ENCODE measurements at regions not wholly inside any gene's neighbourhood (a gene's known extent, or its start where the extent isn't known, plus 50 kb on each side); places are given as distances from the start of the nearest gene placed in this dataset.

DNA sequence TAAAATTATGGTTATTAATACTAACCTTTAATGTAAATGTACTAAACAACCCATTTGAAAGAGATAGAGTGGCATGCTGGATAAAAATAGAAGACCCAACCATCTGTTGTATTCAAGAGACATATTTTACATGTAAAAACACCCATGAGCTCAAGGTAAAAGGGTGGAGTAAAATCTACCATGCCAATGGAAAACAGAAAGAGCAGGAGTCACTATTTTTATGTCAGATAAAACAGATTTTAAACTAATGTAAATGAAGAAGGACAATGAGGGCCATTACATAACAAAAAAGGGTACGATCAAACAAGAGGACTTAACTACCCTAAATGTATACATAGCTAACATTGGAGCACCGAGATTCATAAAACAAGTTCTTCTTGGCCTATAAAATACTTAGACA, 66.3 kb downstream of the ITM2A start:
- no peak for DNase-seq (ENCODE audit: low read depth in 2 of 2)

DNA sequence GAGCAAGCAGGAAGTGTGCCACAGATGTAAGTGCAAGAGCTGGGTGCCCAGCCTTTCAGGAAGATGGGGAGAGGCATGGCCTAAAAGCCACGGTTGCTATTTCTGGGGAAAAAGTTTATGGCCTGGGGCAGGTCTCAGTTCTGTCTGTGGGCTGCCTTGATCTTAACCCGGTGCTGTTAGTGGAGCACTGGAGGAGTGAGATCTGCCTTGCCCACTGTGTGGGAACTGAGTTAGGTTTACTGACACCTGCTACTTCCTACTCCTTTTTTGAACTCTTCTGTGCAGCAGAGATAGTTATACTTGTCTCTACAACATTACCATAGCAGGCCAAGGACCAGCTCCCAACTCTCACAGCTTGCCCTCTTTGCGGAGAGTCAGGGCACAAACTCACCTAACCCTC, 76.5 kb downstream of the ITM2A start:
- DNase-seq (ENCODE audit: low read depth in 2 of 2), result no peak

DNA sequence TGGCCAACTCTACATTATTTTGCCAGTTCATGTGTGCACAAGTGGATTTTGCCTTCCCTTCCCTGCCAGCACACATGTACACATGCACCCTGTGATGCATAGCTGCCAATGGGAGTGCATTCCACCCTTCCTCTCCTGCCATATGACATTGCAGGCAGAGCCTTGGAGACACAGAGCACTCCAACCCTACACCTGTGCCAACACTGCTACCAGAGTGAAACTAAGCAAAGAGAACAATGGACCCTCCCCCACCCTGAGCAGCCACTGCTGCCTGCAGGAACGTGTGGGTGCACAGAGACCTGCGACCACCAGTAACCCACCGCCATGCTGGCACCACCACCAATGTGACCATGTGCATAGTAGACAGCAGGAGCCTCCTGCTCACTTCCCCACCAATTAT, 78.4 kb downstream of the ITM2A start:
- DNase-seq (ENCODE audit: low read depth in 2 of 2), result no peak

DNA sequence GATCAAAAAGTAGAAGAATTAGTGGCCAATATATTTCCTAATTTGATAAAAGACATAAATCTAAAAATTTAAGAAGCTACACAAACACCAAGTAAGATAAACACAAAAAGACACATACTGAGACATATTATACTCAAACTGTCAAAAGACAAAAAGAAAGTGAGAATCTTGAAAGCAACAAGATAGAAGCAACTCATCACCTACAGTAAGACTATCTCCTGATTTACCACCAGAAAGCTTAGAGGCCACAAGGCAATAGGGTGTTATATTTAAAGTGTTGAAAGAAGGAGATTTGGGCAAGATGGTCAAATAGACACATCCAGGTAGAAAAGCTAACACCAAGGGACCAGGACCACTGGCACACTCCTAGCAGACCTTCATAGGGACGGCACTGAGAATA, 79.4 kb downstream of the ITM2A start:
- no peak for DNase-seq (ENCODE audit: low read depth in 2 of 2)

DNA sequence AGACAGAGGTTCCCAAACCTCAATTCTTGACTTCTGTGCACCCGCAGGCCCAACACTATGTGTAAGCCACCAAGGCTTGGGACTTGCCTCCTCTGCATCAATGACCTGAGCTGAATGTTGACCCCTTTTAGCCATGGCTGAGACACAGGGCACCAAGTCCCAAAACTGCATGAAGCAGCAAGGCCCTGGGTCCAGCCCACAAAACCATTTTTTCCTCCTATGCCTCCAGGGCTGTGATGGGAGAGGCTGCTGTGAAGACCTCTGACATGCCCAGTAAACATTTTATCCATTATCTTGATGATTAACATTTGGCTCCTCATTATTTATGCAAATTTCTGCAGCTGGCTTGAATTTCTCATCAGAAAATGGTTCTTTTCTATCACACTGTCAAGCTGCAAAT, 85.4 kb downstream of the ITM2A start:
- no peak for DNase-seq (ENCODE audit: low read depth in 2 of 2)

DNA sequence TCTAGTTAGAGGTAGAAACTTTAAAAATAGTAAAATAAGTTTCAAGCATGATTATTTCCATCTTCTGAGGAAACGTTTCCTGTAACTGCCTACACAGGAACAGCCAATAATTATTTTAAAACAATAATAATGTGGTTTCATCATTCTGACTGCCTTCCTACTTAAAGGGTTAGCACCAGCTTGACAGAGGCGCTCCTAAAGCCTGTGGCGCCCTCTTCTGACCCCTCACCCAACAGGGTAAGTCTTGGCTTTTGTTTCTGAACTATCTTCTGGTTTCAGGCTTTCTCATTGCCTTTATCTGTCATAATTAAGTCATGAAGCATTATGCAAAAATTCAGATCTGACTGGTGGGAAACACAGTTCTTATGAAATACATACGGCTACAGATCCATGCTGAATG, 96.7 kb downstream of the ITM2A start:
- DNase-seq (ENCODE audit: low read depth in 2 of 2), result peak; percentile 29 to 41

DNA sequence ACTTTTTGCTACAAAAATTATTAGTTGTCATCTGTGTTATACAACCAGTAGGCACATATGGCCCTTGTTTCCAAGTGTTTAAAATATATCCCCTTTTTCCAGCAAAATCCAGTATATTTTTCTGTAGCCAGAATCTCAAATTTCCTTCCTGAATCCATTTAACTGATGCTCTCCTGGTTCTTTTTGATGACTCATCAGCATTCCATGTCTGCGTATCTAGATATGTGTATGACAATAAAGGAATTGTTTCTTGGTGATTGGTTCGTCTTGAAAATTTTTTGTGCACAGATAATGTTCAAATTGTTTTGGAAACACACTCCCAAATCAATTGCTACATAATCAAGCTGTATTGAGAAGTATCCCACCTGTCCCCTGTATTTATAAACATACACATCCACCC, 98.3 kb downstream of the ITM2A start:
- DNase-seq (ENCODE audit: low read depth in 2 of 2), result no peak

DNA sequence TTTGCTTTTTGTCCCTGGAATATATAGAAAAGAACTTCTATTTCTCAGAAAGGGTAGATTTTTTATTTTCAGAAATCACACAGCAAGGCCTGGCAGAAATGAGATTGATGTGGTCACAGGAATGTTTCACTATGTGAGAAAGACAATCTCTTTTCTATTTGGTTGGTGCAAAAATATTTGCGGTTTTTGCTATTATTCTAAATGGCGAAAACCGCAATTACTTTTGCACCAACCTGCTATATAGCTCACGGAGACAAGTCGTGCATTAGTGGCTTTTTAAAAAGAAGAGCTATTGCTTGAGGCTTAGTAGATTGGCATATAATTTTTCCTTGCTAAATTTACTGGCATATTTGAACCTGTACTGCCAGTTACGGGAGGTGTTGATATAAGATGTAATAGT, 100.4 kb downstream of the ITM2A start:
- no peak for DNase-seq (ENCODE audit: low read depth in 2 of 2)

DNA sequence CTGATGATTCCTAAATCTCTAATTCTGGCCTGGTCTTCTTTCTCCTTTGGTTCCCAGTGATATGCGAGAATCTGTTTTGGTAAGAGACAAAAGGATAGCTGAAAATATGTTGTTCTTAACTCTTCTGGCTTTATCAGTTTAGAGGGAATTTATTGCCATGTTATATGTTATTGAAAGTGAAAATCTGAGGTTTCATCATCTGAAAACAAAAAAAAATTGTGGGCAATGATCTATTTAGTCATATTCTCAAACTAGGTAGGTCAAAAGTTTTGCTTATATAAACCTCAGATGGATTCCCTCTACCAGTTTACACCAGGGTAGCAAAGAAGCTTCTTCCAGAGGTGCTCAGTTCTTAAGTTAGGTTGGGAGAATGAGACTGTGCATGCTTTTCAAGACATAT, 103.6 kb downstream of the ITM2A start:
- no peak for DNase-seq (ENCODE audit: low read depth in 2 of 2)

DNA sequence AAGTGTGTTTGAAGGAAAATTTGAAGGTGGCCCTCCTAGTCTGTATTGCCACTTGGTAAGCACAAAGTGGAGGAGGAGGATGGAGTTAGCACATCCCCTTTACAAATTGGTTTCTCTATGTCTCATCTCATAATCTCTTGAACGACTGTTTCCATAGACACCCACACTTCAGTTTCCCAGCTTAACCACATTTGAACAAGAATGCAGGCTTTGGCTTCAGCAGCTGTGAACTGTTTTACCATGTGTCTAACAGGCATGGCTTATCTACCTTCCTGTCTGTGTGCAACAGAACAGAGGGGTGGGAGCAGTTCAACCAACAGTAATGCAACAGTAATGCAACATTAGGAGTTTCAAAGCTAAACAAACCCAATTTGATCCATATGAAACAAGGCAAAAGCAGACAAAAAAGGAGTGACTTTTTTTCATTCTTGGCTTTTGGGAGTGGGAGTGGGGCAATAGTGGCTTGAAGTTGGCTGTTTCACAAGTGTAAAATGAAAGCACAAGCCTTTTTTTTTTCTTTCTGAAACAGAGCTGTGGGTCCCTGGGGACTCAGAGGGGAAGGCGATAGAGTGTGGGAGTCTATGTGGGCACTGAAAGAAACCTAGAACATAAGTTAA, 108.0 kb downstream of the ITM2A start:
- DNase-seq (ENCODE audit: low read depth in 2 of 2), result peak in 1 of 2 donors; percentile 20

DNA sequence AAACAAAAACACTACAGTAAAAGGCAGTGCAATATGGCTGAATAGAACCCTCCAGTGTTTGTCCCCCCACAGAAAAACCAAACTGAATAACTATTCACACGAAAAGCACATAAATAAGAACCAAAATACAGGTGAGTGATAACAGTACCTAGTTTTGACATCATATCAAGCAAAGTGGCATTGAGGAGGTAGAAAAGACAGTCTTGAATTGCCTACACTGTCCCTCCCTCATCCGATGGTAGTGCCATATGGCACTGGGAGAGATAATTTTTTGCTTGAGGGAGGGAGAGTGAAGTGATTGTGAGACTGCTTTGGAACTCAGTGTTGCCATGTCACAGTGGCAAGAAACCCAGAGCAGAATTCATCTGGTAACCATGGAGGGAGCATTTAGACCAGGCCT, 99.2 kb downstream of the GPR174 start:
- DNase-seq (ENCODE audit: low read depth in 2 of 2), result no peak

DNA sequence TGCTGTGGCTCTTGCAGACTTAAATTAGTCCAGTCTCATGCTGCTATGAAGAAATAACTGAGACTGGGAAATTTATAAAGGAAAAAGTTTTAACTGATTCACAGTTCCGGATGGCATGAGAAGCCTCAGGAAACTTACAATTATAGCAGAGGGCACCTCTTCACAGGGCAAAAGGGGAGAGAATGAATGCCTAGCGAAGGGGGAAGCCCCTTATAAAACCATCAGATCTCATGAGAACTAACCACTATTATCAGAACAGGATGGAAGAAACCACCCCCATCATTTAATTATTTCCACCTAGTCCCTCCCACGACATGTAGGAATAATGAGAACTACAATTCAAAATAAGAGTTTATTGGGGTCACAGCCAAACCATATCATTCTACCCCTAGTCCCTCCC, 91.4 kb downstream of the GPR174 start:
- DNase-seq (ENCODE audit: low read depth in 2 of 2), result no peak

DNA sequence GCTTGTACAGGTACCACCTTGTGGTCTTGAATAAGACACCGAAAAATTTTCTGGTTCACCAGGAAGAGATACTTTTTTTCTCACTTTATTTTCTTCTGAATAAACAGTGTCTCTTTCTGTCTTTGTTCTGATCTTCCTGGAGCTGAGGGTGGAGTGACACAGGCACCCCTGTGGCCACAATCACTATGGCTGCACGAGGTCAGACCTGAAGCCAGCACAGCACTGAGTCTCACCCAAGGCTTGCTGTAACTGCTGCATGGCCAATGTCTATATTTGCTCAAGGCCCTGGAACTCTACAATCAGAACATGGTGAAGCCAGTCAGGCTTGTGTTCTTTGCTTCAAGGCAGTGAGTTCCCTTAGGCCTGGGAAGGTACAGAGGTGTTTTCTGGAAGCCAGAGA, 87.2 kb downstream of the GPR174 start:
- no peak for DNase-seq (ENCODE audit: low read depth in 2 of 2)

Data from stimulated activated CD8-positive, alpha-beta memory T cell treated with anti-CD3 and anti-CD28 coated beads, Interleukin-7, amount 100 ng/mL, for 1 hour (primary cell).